SK-N-MC (cell line): ENCODE measurements at regions not wholly inside any gene's neighbourhood (a gene's known extent, or its start where the extent isn't known, plus 50 kb on each side); places are given as distances from the start of the nearest gene placed in this dataset.

ENCODE experiments used
- DNase-seq: peaks from one replicate; pipeline ENCODE4 v3.0.0-alpha.2; 2011; ENCODE audit warnings: low read depth, low spot score
- H3K27ac ChIP-seq: fragments of 200-600 bp; sonication (generic); 2 replicates; pipeline ENCODE4 v1.5.1; 2016; ENCODE audit warnings: mixed run types
- H3K36me3 ChIP-seq: fragments of 200-600 bp; sonication (generic); 2 replicates; pipeline ENCODE4 v1.6.1; 2017; ENCODE audit warnings: antibody characterized with exemption, low read length, mixed read lengths; ENCODE audit not compliant: insufficient read depth
- H3K4me3 ChIP-seq: fragments of 200-600 bp; sonication (generic); 2 replicates; pipeline ENCODE4 v1.5.1; 2016
- H3K9ac ChIP-seq: fragments of 200-600 bp; sonication (generic); 2 replicates; pipeline ENCODE4 v1.8.0; 2017; ENCODE audit warnings: mixed run types, mixed read lengths; ENCODE audit not compliant: insufficient read length
- H3K9me3 ChIP-seq: fragments of 200-600 bp; sonication (generic); 2 replicates; pipeline ENCODE4 v1.6.1; 2017; ENCODE audit warnings: low read depth, mild to moderate bottlenecking, antibody characterized with exemption, low read length, moderate library complexity, mixed read lengths
- EZH2 ChIP-seq: fragments of 200-600 bp; sonication (generic); IDR thresholded peaks from one replicate; pipeline ENCODE4 v1.6.1; 2017; ENCODE audit warnings: antibody characterized with exemption
- FOXP2 ChIP-seq: optimal IDR thresholded peaks from 2 replicates; pipeline ENCODE3; 2011; ENCODE audit warnings: mild to moderate bottlenecking, moderate library complexity; ENCODE audit not compliant: insufficient read depth; ENCODE audit errors: extremely low read length, control extremely low read depth
- POLR2AphosphoS5 ChIP-seq: IDR thresholded peaks from 2 replicates; pipeline ENCODE4 v1.6.1; 2012; ENCODE audit warnings: mild to moderate bottlenecking, low read depth, low read length, borderline replicate concordance

DNA sequence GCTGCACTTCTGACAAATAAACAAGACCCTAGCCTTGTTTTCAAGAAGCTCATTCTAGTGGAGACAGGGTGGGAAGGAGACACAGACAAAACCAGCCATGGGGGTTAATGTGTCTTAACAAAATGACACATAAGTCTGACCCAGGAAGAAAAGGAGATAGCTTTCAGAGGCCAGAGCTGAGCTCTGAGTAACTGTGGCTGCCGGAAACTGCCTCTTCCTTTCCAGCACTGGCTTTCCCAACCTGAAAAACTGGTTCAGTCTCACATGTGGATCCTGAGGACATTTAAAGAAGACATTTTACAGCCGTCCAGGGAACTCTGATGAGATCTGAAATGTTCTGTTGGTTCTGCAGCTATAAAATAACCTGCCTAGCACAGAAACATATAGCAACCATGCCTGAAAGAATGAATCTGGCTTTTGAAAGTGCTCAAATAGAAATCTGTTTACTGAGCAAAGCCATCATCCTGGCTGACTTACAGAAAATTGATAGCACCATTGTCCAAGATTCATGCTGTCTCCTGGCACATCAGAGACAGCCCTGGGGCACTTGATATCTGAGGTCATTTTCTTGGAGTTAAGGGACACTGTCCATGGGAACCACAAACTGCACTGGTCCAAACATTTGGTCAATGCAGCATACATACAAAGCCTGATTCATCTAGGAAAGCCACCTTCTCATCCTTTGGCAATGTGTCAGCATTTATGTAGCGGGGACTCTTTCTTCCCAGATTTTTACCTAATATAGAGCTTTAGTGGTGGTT, 83.2 kb upstream of the PAX1 start:
- Histone ChIP-seq H3K4me3 (peak overlapping the region; percentile 13), H3K9ac (no peak overlapping the region), H3K36me3 (no peaks in the 10 kb centered on the region), H3K9me3 (no peaks in the 10 kb centered on the region), H3K27ac (peak overlapping the region; percentile 75)
- TF ChIP-seq EZH2, result no peak
- TF ChIP-seq POLR2AphosphoS5, result no peak
- no peak for TF ChIP-seq FOXP2
- DNase-seq, result no peak

DNA sequence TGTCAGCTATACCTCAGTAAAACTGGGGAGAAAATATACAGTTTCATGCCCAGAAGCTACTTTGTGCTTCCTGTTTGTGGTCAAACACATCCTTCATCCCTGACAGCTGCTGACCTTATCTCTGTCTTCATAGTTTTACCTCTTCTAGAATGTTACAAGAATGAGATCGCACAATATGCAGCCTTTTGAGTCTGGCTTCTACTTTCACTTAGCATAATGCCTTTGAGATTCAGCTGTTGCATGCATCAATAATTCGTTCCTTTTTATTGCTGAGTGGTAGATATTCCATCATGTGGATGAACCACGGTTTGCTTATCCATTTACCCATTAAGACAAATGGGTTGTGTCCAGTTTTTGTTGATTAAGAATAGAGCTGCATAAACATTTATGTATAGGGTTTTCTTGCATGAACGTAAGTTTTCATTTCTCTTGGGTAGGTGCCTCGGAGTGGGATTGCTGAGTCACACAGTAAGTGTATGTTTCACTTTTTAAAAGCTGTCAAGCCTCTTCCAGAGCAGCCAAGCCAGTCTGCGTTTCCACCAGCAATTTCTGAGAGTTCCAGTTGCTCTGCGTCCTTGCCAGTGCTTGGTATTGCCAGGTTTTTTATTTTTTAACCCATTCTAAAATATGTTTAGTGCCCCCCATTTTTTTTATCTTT, 86.6 kb upstream of the PAX1 start:
- no peak for DNase-seq
- Histone ChIP-seq H3K36me3 (no peaks in the 10 kb centered on the region), H3K9me3 (no peaks in the 10 kb centered on the region), H3K4me3 (no peak overlapping the region), H3K9ac (no peak overlapping the region), H3K27ac (no peak overlapping the region)
- TF ChIP-seq FOXP2 (no peak), POLR2AphosphoS5 (no peak), EZH2 (no peak)

DNA sequence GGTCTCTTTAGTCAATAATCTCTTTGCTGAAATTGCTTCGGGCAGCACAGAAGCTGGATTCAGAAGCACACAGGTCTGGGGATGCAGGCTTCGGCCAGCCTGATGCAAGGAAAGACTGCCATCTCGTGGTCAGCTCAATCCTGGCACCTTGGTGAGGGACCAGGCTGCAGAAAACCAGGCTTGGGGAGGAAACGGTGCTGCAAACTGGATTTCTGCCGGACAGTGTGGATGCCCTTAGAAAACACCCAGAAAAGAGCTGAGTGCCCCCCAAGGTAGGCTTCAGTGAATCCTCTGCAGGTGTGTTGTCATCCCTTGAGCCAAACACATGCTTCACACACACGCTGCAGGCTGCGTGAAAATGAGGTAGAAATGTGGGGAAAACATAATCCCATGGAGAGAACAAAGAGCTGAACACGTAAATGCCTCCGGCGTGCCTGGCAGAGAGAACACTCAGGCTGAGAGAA, 89.8 kb upstream of the PAX1 start:
- no peaks in the 10 kb centered on the region for H3K36me3 ChIP-seq
- TF ChIP-seq EZH2 (no peak), FOXP2 (no peak), POLR2AphosphoS5 (no peak)
- peak overlapping the region; percentile 80 for H3K27ac ChIP-seq
- peak; percentile 64 for DNase-seq
- H3K9me3 ChIP-seq, result no peaks in the 10 kb centered on the region
- peak overlapping the region; percentile 40 for H3K4me3 ChIP-seq
- H3K9ac ChIP-seq, result peak overlapping the region; percentile 43

DNA sequence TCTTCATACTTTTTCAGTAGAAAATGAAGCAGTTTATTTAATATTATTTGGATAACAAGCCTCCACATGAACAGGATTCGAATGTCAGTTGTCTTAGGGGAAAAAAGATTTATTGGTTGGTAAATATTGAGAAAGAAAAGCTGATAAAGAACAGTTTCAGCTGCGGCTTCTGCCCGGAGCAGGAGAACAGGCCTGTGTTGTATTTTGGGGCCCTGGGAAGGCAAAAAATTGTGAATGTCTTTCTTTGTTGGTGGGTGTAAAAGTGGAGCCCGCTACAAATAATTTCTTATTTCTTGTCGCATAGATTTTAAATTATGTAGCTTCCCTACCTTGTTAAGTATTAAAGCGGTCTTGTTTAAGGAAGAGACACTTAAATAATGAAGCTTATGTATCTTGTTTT, 90.5 kb upstream of the PAX1 start:
- no peak for DNase-seq
- TF ChIP-seq EZH2 (no peak), POLR2AphosphoS5 (no peak), FOXP2 (no peak)
- H3K27ac ChIP-seq, result peak overlapping the region; percentile 80

DNA sequence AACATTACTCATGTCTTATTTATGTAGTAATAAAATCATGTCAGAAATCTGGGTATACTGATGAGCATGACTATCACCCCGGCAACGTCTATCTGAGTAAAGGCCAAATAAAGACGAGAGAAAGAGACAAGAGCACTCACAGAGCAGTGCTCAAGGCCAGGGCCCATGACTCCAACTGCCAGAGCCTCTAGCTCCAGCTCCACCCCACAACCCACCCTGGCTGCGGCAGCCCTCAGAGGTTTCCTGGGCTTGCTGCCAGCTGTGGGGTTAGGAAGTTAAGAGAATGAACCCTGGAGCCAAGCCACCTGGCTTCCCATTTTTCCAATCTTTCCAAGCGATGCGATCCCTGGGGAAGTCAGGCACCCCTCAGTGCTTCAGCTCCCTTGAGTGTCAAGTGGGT, 92.0 kb upstream of the PAX1 start:
- H3K9me3 ChIP-seq, result no peaks in the 10 kb centered on the region
- TF ChIP-seq FOXP2 (no peak), EZH2 (no peak), POLR2AphosphoS5 (peak; percentile 30; the same call in 1 of the 2 replicates)
- peak overlapping the region; percentile 51; the same call in 1 of the 2 replicates for H3K27ac ChIP-seq
- H3K9ac ChIP-seq, result no peak overlapping the region
- H3K36me3 ChIP-seq, result no peaks in the 10 kb centered on the region
- H3K4me3 ChIP-seq, result 0 out of 2 replicates have a peak overlapping the region, but pooled peaks have one; percentile 26
- peak; percentile 61 for DNase-seq

More for the DNA sequence above, 90.5 kb upstream of the PAX1 start:
- no peaks in the 10 kb centered on the region for H3K36me3 ChIP-seq
- H3K9ac ChIP-seq, result peak overlapping the region; percentile 43
- no peaks in the 10 kb centered on the region for H3K9me3 ChIP-seq
- peak overlapping the region; percentile 40 for H3K4me3 ChIP-seq

DNA sequence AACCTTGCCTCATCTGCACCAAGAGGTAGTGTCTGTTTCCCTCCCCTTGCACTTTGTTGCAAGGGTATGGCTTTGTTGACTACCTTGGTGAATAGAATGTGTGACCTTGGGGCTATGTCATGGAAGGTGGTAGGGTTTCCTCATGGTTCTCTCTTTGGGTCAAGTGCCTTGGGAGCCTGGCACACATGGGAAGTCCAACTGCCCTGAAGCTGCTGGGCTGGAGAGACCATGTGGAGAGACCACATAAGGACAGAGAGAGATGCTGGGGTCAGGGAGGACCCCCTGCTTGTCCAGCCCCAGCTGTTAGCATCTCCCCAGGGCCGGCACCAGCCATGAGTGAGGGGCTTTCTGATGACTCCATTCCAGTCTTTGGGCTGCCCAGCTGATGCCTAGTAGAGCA, 95.5 kb upstream of the PAX1 start:
- Histone ChIP-seq H3K4me3 (no peak overlapping the region), H3K9ac (no peak overlapping the region), H3K9me3 (no peaks in the 10 kb centered on the region), H3K36me3 (no peaks in the 10 kb centered on the region), H3K27ac (no peak overlapping the region)
- DNase-seq, result no peak
- TF ChIP-seq POLR2AphosphoS5, result no peak

DNA sequence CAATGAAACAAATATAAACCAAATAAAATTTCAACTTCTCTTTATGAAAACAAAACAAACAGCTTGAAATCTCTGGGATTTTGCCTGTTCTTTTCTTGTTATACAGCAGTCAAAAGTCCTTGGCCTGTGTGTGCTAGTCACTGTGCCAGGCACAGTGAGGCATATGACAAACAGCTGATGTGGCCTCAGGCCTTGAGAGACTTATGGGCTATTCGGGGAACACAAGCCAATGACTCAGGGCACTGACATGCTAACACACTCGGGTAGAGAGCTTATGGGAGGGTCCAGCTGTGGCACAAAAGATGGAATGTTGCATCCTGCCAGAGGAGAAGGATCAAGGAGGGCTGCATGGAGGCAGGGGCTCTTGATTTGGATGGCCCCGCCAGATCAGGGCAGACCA, 95.4 kb upstream of the NKX2-2 start:
- no peak for TF ChIP-seq FOXP2
- TF ChIP-seq EZH2, result no peak
- TF ChIP-seq POLR2AphosphoS5, result no peak
- no peaks in the 10 kb centered on the region for H3K36me3 ChIP-seq
- H3K27ac ChIP-seq, result no peak overlapping the region
- no peak overlapping the region for H3K4me3 ChIP-seq
- no peaks in the 10 kb centered on the region for H3K9me3 ChIP-seq
- DNase-seq, result no peak
- H3K9ac ChIP-seq, result no peak overlapping the region

DNA sequence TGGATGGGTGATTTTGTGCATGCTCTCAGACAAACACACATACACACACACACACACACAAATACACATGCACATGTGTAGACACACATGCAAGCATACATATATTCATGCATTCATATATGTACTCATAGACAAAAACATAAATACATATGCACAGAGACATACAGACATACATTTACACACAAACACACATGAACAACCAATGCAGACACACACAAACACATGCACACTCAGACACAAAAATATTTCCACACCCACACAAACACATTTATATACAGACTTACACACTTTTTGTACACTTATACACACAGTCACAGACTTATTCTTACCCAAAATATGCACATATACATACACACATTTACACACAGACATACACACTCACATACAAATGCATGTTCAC, 94.9 kb upstream of the NKX2-2 start:
- Histone ChIP-seq H3K36me3 (no peaks in the 10 kb centered on the region), H3K27ac (no peak overlapping the region), H3K9ac (no peak overlapping the region), H3K4me3 (no peak overlapping the region), H3K9me3 (no peaks in the 10 kb centered on the region)
- TF ChIP-seq EZH2 (no peak), POLR2AphosphoS5 (no peak), FOXP2 (no peak)
- no peak for DNase-seq
